Inferior parietal cortex (tissue), 1 donor: ENCODE measurements at regions not wholly inside any gene's neighbourhood (a gene's known extent, or its start where the extent isn't known, plus 50 kb on each side); places are given as distances from the start of the nearest gene placed in this dataset.
A peak's percentile ranks its signal among the peaks of the same experiment; 100 is the strongest.

ENCODE experiments used
- DNase-seq: peaks from one replicate; pipeline ENCODE4 v3.0.0-alpha.2; 2016; ENCODE audit errors: extremely low spot score

- DNase-seq, result peak; percentile 4
Measured at GRCh38 chr22:34902335-34902734, 163.6 kb upstream of the ISX start.

- DNase-seq, result no peak
Measured at GRCh38 chr22:34903416-34903815, 162.5 kb upstream of the ISX start.

- DNase-seq, result no peak
Measured at GRCh38 chr22:34904486-34904885, 161.5 kb upstream of the ISX start.

GRCh38 chr22:34913826-34914225 lies 152.1 kb upstream of the ISX start:
- DNase-seq, result no peak

DNA sequence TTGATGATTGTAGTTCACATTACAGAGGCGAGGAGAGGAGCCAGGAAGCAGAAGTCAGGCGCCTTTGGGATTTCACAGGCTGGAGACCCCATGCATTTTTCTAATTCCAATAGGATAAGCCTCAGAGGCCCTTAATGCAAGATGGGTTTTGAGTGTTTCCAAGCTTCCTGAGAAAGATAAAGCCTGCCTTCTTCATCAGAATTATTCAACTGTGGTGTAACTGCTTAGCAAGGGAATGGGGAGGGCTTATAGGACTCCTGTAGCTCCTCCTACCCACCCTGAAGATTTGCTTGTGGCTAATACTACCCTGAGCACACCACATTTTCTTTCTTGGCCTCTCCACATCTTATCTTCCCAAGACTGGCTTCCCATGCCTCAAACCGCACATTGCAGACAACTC lies 151.1 kb upstream of the ISX start:
- DNase-seq, result no peak

DNA sequence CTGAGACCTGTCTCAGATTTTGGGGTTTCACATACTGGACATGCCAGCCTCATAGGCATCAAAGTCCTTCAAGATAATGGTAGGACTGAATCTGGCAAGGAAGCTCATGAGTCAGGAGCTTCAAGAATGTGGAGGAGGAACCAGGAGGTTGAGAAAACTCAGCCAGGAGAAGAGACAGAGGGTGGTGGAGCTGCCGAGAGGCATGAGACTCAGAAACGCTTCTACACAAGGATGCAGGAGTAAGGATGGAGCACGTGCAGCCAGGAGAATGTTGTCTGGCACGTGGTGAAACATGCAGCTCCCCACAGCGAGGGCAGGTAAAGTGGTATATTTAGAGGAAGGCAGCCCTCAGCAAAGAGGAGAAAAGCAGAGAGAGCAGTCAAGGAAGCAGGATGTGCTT lies 148.7 kb upstream of the ISX start:
- peak; percentile 15 for DNase-seq

DNA sequence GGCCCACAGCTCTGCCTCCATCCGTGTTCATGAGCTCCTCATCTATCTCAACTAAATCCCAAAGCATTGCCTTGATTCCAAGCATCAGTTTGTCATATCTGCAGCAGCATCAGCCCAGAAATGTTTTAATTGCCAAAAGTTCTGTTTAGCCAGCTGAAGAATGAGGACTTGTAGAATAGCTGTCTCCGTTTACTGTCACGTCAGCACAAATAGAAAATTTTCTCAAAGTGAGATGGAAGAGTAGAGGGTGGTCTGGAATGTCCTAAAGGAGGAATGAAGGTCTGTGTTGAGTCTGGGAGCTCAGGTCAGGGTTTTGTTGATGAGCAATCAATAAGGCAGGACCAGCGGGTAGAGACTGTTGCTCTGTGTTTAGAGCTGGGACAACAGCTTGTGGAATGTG lies 134.9 kb upstream of the ISX start:
- no peak for DNase-seq

DNA sequence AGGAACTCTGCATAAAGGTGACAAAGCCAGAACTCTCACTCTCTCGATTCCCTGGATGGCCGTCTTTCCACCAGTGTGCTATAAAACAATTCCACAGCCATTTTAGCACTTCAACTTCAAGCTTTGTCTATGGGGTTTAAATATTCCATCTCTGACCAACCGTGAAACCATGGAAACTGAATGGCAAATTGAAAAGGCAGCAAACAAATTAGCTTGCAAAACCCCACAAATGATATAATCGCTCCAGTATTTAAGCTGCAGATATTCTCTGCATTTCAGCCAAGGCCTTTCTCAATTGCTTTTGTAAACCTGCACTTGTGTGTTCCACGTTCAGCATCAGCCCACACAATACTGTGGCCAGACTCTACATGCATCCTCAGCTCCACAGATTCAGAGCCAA lies 131.7 kb upstream of the ISX start:
- DNase-seq, result peak; percentile 11

DNA sequence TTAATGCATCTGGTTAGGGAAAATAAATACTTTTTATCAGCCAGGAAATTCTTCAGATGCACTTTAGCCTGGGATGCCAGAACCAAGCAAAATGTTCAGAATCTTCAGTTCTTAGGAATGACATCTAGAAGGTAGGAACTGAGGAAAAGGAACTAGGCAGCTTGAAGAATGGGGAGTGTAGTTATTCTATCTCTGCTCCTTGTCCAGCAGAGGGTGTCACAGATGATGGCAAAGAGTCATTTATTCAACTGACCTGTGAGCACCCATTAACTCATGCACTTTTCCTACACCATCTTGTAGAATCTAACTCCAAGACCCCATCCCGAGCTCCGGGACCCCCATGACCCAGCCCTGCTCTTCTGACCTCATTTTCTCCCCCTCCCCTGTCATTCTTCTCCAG lies 122.1 kb upstream of the ISX start:
- no peak for DNase-seq

DNA sequence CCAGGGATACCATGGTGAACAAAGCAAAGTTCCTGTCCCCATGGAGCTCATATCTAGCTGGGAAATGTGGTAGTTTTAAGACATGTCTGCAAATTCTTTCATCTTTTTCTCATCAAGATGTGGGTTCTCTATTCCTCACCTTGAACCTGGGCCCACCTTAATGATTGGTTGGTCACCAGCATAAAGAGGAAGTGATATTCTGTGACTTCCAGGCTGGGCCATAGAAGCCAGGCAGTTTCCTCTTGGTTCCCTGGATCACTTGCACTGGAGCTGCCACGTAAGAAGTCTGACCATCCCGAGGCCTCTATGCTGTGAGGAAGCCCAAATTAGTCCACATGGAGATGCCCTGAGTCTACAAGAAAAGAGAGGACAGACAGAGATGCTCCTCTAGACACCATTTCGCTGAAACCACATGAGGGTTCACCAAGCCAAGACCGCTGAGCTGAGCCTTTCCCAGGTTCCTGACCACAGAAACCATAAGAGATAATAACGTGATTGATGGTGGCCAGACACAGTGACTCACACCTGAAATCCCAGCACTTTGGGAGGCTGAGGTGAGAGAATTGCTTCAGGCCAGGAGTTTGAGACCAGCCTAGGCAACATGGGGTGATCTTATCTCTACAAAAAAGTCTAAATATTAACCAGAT lies 119.5 kb upstream of the ISX start:
- DNase-seq, result no peak

DNA sequence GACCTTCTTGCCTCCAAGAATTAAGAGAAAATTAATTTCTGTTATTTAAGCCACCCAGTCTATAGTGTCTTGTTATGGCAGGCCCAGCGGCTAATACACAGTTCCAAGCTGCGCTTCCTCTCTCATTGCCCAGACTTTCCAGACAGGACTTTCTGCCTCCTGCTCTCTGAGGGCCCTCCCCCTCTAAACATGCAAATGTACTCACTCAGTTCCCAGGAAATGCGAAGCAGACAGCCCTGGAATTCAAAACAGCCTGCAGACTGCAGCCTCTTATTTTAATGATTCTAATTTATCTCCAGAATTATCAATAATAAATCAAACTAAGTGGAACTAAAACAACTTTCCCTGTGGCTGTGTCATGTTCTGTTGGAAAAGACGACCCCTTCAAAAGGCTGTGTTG lies 115.5 kb upstream of the ISX start:
- DNase-seq, result no peak

DNA sequence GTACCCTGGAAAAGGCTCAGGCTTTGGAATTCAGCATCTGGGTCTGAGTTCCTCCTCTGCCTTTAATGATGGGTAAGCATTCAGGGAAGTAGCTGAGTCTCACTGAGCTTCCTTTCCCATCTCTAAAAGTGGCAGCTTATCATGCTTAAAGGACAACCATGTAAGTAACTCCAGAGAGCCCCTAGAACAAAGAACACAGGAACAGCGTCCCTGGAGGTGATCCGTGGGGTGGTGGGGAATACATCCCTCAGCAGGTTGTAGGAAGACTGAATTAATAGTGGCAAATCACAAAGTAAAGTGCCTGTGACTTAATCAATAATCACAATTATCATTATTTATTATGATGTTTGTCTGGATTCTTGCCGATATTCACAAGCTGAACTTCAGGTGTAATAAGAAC lies 114.7 kb upstream of the ISX start:
- no peak for DNase-seq

DNA sequence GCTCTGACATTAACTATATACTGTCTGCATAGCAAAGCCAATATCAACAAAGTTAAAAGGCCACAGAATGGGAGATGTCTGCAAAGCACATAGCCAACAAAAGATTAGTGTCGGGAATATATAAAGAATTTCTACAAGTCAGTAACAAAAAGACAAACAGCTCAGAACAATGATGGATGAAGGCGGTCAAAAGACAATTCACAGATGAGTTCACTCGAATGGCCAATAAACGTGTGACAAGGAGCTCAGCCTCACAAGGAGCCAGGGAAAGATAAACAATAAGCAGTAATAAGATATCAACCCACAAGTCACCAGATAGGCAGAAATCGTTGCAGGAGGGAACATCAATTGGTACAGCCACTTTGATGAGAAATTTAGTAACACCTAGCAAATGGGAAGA lies 106.0 kb upstream of the ISX start:
- no peak for DNase-seq

DNA sequence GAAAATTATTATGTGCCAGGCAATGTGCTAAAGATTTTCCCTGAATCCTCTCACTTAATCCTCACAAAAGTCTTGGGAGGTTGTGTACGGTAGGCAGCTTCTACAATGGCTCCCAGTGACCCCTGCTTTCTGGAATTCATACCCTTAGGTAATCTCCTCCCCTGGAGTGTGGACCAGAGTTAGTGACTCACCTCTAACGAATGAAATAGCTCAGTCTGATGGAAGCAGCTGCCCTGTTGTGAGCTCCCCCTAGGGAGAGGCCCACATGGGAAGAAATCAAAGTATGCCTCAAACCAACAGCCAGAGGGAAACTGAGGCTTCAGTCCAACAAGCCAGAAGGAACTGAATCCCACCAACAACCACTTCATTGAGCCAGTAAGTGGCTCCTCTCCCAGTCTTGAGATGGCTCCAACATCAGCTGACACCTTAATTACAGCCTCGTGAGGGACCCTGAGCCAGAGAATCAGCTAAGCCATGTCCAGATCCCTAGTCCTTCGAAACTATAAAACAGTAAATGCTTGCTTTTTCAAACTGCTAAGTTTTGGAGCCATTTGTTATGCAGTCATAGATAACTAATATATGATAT lies 98.9 kb upstream of the ISX start:
- DNase-seq, result no peak

DNA sequence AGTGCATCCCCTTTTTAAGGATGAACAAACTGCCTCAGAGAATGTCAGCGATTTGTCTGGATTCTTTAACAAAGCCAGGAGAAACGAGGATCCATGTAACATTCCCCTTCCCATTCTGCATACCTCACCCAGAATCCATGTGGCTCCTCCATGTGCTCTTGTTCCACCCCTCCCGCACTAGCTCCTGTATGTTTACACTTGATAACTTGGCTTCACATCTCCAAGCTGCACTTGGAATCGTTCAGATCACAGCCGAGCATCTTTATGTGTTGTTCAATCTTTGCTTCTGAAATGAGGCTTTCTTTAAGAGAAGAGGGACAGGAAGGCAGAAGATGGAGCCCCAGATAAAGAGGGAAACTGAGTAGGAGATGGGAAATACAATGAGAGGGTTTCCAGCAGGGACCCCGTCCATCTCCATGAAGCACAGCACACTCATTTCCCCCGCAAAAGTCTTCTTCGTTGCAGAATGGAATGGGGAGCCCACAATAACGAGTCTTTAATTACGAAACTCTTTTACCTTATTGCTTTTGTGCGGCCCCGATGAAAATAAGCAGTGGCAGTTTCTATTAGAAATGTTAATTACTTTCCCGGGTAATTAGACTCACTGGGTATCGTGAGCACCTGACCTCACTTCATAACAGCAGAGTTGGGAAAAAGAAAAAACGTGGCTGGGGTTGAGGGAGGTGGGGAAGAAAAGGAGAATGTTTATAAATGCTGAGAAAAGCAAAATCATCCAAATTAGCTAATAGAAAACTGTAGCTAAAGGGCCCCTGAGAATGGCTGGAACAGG lies 96.8 kb upstream of the ISX start:
- no peak for DNase-seq

DNA sequence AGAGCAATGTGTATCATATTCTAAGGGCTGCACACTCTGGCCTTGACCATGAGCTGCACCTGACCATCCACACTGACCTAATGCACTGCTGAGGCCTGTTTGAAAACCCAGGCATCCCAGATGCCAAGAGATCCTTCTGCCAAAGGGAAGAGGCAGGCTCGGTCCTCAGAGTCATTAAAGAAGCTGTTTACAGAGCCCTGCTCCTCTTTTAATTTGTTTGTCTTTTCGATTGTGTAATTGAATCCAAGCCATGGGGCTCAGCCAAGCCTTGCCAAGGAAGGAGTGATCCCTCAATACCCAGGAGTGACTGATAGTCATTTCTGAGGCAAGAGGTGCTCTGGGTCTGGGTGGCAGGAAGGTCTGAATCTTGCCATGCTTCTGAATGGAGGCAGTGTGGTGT lies 94.5 kb upstream of the ISX start:
- no peak for DNase-seq

GRCh38 chr22:34972191-34972897 lies 93.6 kb upstream of the ISX start:
- DNase-seq, result no peak

GRCh38 chr22:34973016-34973415 lies 92.9 kb upstream of the ISX start:
- DNase-seq, result no peak

GRCh38 chr22:34973926-34974325 lies 92.0 kb upstream of the ISX start:
- no peak for DNase-seq

GRCh38 chr22:34975721-34976120 lies 90.2 kb upstream of the ISX start:
- no peak for DNase-seq

DNA sequence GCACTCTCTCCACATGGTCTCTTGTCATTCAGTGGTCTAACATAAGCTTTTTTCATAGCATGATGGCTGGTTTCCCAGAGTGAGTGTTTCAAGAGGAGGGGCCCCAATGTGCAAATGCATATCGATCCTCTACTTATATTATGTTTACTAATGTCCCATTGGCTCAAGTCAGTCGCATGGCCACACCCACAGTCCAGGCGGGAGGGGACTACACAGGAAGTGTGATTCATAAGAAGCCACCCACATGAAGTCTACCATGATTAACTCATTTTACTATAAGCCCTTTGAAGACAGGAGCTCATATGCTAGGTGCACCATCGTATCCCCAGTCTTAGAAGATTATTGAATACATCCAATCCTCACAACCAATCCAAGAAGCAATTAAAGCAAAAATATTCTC lies 89.5 kb upstream of the ISX start:
- DNase-seq, result no peak

GRCh38 chr22:34976886-34977285 lies 89.1 kb upstream of the ISX start:
- DNase-seq, result no peak

DNA sequence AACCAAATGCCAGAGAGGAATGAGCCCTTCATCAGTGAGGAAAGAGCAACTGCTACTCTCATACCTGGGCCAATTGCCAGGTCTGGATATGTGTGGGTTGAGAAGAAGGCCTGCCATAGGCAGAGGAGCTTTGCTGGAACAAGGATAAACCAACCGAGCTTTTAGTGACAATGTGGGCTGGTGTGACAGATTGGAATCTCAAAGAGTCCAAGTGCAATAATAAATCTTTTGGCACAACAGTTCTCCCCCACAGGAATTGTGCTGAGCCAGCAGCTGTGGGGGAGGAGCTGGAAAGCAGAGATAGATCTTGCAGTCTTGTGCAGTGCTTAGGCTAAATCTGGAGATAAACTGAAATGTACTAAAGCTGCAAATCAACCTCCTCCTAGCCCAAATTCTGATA lies 79.4 kb upstream of the ISX start:
- DNase-seq, result peak; percentile 21
